GM23248 (cell line): ENCODE measurements at regions not wholly inside any gene's neighbourhood (a gene's known extent, or its start where the extent isn't known, plus 50 kb on each side); places are given as distances from the start of the nearest gene placed in this dataset.

Source experiments
- DNase-seq: peaks from one replicate; pipeline ENCODE4 v3.0.0-alpha.2; 2015
- H2AFZ ChIP-seq: fragments of 200-600 bp; sonication (generic); 2 replicates; pipeline ENCODE4 v1.6.1; 2016; ENCODE audit warnings: antibody characterized with exemption
- H3F3A ChIP-seq: fragments of 200-600 bp; sonication (generic); 2 replicates; pipeline ENCODE4 v1.6.1; 2016; ENCODE audit warnings: mild to moderate bottlenecking, antibody characterized with exemption, mixed run types; ENCODE audit not compliant: insufficient read depth
- H3K27ac ChIP-seq: fragments of 200-600 bp; sonication (generic); 2 replicates; pipeline ENCODE4 v1.5.1; 2016; ENCODE audit warnings: mild to moderate bottlenecking
- H3K27me3 ChIP-seq: fragments of 200-600 bp; sonication (generic); replicated peaks from 2 replicates; pipeline ENCODE4 v1.6.1; 2016; ENCODE audit warnings: mild to moderate bottlenecking; ENCODE audit not compliant: insufficient read depth
- H3K36me3 ChIP-seq: fragments of 200-600 bp; sonication (generic); 2 replicates; pipeline ENCODE4 v1.6.1; 2016; ENCODE audit warnings: low read depth, mild to moderate bottlenecking
- H3K4me1 ChIP-seq: fragments of 200-600 bp; sonication (generic); 2 replicates; pipeline ENCODE4 v1.6.1; 2016; ENCODE audit warnings: mild to moderate bottlenecking; ENCODE audit not compliant: insufficient read depth
- H3K4me2 ChIP-seq: fragments of 200-600 bp; sonication (generic); one replicate; pipeline ENCODE4 v1.6.1; 2016; ENCODE audit warnings: mild to moderate bottlenecking; ENCODE audit not compliant: unreplicated experiment
- H3K4me3 ChIP-seq: fragments of 200-600 bp; sonication (generic); 2 replicates; pipeline ENCODE4 v1.5.1; 2016; ENCODE audit warnings: mild to moderate bottlenecking
- H3K79me2 ChIP-seq: fragments of 200-600 bp; sonication (generic); 2 replicates; pipeline ENCODE4 v1.6.1; 2016; ENCODE audit warnings: mild to moderate bottlenecking; ENCODE audit not compliant: insufficient read depth
- H3K9ac ChIP-seq: fragments of 200-600 bp; sonication (generic); 2 replicates; pipeline ENCODE4 v1.6.1; 2016; ENCODE audit warnings: mild to moderate bottlenecking
- H3K9me2 ChIP-seq: fragments of 200-600 bp; sonication (generic); 2 replicates; pipeline ENCODE4 v1.6.1; 2016; ENCODE audit warnings: mixed run types, mild to moderate bottlenecking, moderate library complexity; ENCODE audit not compliant: insufficient read depth
- H3K9me3 ChIP-seq: fragments of 200-600 bp; sonication (generic); one replicate; pipeline ENCODE4 v1.6.1; 2017; ENCODE audit warnings: low read depth
- H4K20me1 ChIP-seq: fragments of 200-600 bp; sonication (generic); 2 replicates; pipeline ENCODE4 v1.6.0; 2016; ENCODE audit not compliant: insufficient read depth
- EZH2 ChIP-seq: fragments of 200-600 bp; sonication (generic); IDR thresholded peaks from 2 replicates; pipeline ENCODE4 v1.6.1; 2018; ENCODE audit warnings: antibody characterized with exemption, mild to moderate bottlenecking; ENCODE audit not compliant: insufficient read depth, poor library complexity, severe bottlenecking
- EZH2phosphoT487 ChIP-seq: fragments of 200-600 bp; sonication (generic); IDR thresholded peaks from 2 replicates; pipeline ENCODE4 v1.6.1; 2018; ENCODE audit warnings: antibody characterized with exemption, moderate library complexity, mild to moderate bottlenecking, low read depth; ENCODE audit not compliant: insufficient read depth
- WGBS, 2 experiments: methylation state at CpG; one replicate each; pipeline ENCODE4 v1.1.6; 2015 to 2017; ENCODE audit warnings: low lambda C conversion rate in 2 of 2, low coverage in 1 of 2; ENCODE audit errors: missing lambda C conversion rate in 2 of 2; 5-methylcytosine and 5-hydroxymethylcytosine counted together
- in situ Hi-C: fragments of 300-500 bp; cut with MboI; formaldehyde crosslinking; loops from 2 replicates; pipeline ENCODE4 v1.15.0; 2020

DNA sequence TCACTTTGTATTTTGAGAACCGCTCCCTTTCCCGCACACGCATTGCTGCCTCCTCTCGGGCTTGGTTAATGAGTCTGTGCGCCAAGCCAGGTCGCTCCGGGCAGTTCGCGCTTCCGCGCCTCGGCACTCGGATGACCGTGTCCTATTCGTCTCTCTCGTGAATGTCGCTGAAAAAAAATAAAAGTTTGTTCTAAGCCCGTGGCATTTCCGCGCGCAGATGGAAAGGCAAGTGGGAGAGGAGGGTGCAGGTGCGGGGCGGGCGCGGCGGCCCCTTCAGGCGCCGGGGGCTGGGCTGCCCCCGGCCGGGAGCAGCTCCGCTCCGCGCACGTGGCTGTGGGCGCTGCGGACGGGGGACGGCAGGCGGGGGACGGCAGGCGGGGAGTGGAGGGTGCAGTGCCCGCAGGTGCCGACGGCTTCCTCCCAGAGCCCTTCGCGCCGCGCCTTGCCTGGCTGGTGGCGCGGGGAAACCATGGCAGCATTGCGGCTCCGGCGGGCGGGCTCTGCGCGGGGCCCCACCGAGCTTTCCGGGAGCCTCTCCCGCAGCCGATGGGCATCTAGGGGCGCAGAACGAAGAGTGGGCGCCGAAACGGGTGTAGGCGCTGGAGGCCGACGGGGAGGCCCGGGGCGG, 159.6 kb upstream of the SIX2 start:
- Histone ChIP-seq H3F3A (peaks cover 28% of the 10 kb centered on the region), H3K9me2 (no peaks in the 10 kb centered on the region), H3K9ac (peak overlapping the region; percentile 72), H3K4me3 (peak overlapping the region; percentile 70), H3K27me3 (no peaks in the 10 kb centered on the region; the same call in none of the 2 replicates), H3K27ac (no peak overlapping the region), H3K79me2 (no peaks in the 10 kb centered on the region), H2AFZ (peak overlapping the region; percentile 80), H3K4me2 (peak overlapping the region; percentile 87), H4K20me1 (no peaks in the 10 kb centered on the region), H3K36me3 (no peaks in the 10 kb centered on the region), H3K9me3 (no peaks in the 10 kb centered on the region), H3K4me1 (peaks cover 17% of the 10 kb centered on the region)
- in situ Hi-C loops: no loop called here
- WGBS, 2 experiments: 3 to 4% methylated on average over 56 to 58 of the region's 70 CpGs
- DNase-seq: peak; percentile 46
- TF ChIP-seq EZH2: no peak
- TF ChIP-seq EZH2phosphoT487: no peak

DNA sequence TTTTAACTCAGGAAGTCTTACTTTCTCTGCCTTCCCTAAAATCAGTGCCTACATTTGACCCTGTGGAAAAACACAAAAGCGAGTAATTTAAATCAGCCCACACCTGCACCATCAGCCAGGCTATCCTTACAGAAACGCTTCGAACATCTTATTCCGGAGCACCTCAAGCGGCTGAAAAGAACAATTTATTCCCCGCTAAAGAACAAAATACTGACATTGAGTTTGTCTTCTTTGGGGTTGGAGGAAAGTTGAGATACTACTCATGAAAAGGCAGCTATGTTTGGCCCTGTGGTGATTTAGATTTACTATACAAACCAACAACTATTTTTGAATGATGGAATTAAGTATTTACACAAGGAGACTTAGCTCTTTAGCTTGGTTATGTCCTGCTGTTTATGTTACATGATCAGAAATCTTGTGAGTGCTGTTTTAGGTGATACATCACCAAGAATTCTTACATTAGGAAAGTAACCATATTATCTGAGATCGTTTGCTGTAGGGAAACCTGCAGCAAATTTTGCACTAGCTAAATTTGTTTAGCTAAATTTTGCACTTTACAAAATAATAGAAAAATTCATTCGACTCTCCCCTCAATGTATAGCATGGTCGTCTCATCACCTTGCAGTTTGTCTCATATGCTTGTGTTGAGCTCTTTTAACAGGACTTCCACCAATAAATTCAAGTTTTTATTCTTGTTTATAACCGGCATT, 158.8 kb upstream of the SIX2 start:
- no peak overlapping the region for H3K9ac ChIP-seq
- H3K9me2 ChIP-seq: no peaks in the 10 kb centered on the region
- H2AFZ ChIP-seq: peak overlapping the region; percentile 80
- no peaks in the 10 kb centered on the region for H3K79me2 ChIP-seq
- no peaks in the 10 kb centered on the region; the same call in none of the 2 replicates for H3K27me3 ChIP-seq
- in situ Hi-C loops: no loop called here
- peaks cover 11% of the 10 kb centered on the region for H3K4me1 ChIP-seq
- H3K36me3 ChIP-seq: no peaks in the 10 kb centered on the region
- H3K27ac ChIP-seq: no peak overlapping the region
- H4K20me1 ChIP-seq: no peaks in the 10 kb centered on the region
- peak overlapping the region; percentile 87 for H3K4me2 ChIP-seq
- WGBS, 2 experiments: 72 to 75% methylated on average over 10 of the region's 10 CpGs
- DNase-seq: no peak
- no peaks in the 10 kb centered on the region for H3K9me3 ChIP-seq
- H3F3A ChIP-seq: peaks cover 22% of the 10 kb centered on the region
- peak overlapping the region; percentile 70 for H3K4me3 ChIP-seq
- TF ChIP-seq EZH2phosphoT487 (no peak), EZH2 (peak; percentile 59)

DNA sequence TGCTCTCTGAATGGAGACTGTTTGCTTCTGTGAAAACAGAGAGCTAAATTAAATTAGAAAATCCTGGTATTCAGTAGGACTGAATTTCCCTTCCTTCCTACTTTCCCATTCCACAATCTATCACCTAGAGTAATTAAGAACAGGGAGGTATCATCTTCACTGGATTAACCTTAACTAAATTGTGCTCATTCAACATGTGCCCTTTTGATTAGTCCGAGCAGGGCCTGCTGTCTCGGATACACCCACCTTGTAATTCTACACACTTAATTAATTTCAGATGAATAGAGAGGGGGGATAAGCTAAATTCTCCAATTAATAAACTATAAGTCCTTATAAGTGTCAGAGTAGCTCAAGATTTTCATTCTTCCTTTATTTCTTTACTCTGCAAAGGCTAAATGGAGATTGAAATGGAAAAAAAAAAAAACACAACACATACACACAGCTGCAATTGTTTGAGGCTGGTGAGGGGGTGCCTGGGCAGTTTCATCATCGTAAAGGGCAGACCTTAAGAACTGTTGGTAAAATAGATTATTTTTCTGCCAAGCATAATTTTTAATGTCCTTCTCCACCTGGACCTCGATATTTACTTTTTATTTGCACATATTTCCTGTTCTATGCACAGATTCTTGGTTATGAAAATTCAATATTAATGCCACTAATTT, 157.1 kb upstream of the SIX2 start:
- no peak for DNase-seq
- WGBS, 2 experiments: 94 to 95% methylated on average over 4 of the region's 4 CpGs

DNA sequence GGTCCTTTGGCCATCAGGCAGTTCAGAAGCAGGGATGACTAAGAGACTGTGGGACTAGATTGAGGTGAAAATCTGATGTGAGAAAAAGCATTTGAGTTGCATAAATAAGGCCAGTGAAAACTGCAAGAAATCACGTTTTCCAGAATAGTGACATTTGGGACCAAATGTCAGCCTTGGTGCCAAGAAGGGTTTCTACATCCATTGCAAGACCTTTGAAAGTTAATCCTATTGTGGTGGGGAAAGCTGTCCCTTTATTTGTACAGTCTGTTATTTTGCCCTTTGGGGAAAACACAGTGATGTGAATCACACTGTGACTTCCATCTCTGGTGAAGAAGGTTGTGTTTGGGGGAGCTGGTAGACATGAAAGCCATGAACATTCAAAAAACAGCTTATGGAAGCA, 153.5 kb upstream of the SIX2 start:
- Histone ChIP-seq H3K9ac (no peak overlapping the region), H3K27me3 (peaks cover 5% of the 10 kb centered on the region)
- in situ Hi-C loops: no loop called here

More for the DNA sequence above, 157.1 kb upstream of the SIX2 start:
- in situ Hi-C loops: no loop called here
- no peaks in the 10 kb centered on the region for H3K4me1 ChIP-seq
- TF ChIP-seq EZH2phosphoT487: no peak
- no peak for TF ChIP-seq EZH2
- H3K4me3 ChIP-seq: no peak overlapping the region
- H3K4me2 ChIP-seq: no peak overlapping the region
- no peak overlapping the region for H3K9ac ChIP-seq
- H2AFZ ChIP-seq: no peak overlapping the region
- no peaks in the 10 kb centered on the region for H4K20me1 ChIP-seq
- H3F3A ChIP-seq: peaks cover 5% of the 10 kb centered on the region
- H3K79me2 ChIP-seq: no peaks in the 10 kb centered on the region
- no peaks in the 10 kb centered on the region; the same call in none of the 2 replicates for H3K27me3 ChIP-seq
- H3K27ac ChIP-seq: no peak overlapping the region
- H3K9me2 ChIP-seq: no peaks in the 10 kb centered on the region
- no peaks in the 10 kb centered on the region for H3K36me3 ChIP-seq
- H3K9me3 ChIP-seq: no peaks in the 10 kb centered on the region

More for the DNA sequence above, 153.5 kb upstream of the SIX2 start:
- no peak overlapping the region for H3K27ac ChIP-seq
- no peaks in the 10 kb centered on the region for H3K4me1 ChIP-seq
- no peaks in the 10 kb centered on the region for H3F3A ChIP-seq
- 36% methylated on average over 1 of the region's 1 CpG for WGBS, 2 experiments
- TF ChIP-seq EZH2phosphoT487 (no peak), EZH2 (no peak)
- H3K4me3 ChIP-seq: no peak overlapping the region
- no peaks in the 10 kb centered on the region for H3K36me3 ChIP-seq
- H3K9me2 ChIP-seq: no peaks in the 10 kb centered on the region
- H3K4me2 ChIP-seq: no peak overlapping the region
- no peak overlapping the region for H2AFZ ChIP-seq
- no peaks in the 10 kb centered on the region for H3K79me2 ChIP-seq
- H4K20me1 ChIP-seq: no peaks in the 10 kb centered on the region
- DNase-seq: no peak
- no peaks in the 10 kb centered on the region for H3K9me3 ChIP-seq
